ENCODE measurements at regions not wholly inside any gene's neighbourhood (a gene's known extent, or its start where the extent isn't known, plus 50 kb on each side); places are given as distances from the start of the nearest gene placed in this dataset.
"Not testable (repeated sequence)": the region's sequence is repeated elsewhere in the genome, so short reads cannot be mapped to it uniquely, and the experiment has no call there.

GRCh38 chr3:177852001-177852807, 654.9 kb upstream of the TBL1XR1 start:
- DNase-seq: no peak
- Histone ChIP-seq H3K9me3 (no peaks in the 10 kb centered on the region), H3K4me3 (no peak overlapping the region), H3K4me1 (no peaks in the 10 kb centered on the region), H3K36me3 (ENCODE audit: low read depth, missing control alignments) (no peaks in the 10 kb centered on the region), H3K27ac (no peak overlapping the region), H3K27me3 (no peaks in the 10 kb centered on the region)
- intact Hi-C loops (cut with DNase I; ENCODE audit: low total_unique reads): no loop called here
- 60 to 62% methylated on average over 3 of the region's 3 CpGs for WGBS, 2 donors
- no peak for TF ChIP-seq CTCF (IDR thresholded peaks at IDR 0.05)
- TF ChIP-seq POLR2A (IDR thresholded peaks at IDR 0.05): no peak

DNA sequence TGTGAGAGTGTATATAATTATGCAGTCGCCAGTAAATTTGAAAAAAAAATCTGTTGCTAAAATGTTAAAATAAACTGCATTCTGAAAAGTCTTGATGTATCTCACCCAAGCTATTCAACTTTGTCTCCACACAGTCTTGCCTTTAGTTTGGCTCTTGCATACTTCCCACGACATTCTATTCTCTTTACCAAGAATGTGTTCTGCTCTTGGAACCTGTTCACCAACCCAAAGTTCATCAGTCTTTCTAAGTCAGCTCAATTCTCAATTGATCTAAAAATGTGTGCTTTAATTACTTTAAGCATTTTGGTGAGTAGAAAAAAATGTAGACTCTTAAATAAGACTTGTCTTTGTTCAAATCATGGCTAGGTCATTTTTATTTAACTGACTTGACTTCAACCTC, 657.7 kb upstream of the TBL1XR1 start:
- TF ChIP-seq CTCF (IDR thresholded peaks at IDR 0.05): no peak
- no peak for TF ChIP-seq POLR2A (IDR thresholded peaks at IDR 0.05)
- no peaks in the 10 kb centered on the region for H3K36me3 ChIP-seq (ENCODE audit: low read depth, missing control alignments)
- H3K27me3 ChIP-seq: no peaks in the 10 kb centered on the region
- intact Hi-C loops (cut with DNase I; ENCODE audit: low total_unique reads): no loop called here
- WGBS, 2 donors: 81 to 88% methylated on average over 2 of the region's 2 CpGs
- H3K4me1 ChIP-seq: no peaks in the 10 kb centered on the region
- no peak overlapping the region for H3K4me3 ChIP-seq
- no peaks in the 10 kb centered on the region for H3K9me3 ChIP-seq
- no peak for DNase-seq
- H3K27ac ChIP-seq: no peak overlapping the region

DNA sequence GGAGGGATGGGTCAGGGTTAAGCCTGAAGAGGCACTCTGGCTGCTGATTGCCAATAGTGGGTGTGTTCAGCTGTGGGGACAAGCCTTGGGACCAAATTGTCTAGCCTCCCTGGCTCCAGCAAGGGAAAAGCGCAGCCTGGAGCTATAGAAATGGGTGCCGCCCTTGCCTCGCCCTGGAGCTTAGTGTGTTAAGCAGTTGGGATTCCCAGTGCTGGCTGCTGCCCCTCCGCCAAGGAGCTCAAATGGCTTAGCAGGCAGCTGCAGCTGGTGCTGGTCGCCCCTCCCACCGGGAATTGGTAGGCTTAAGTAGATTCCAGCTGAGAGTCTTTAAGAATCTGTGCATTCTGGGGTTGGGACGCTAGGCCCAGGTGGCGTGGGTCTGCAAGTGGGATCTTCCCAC, 662.9 kb upstream of the TBL1XR1 start:
- Histone ChIP-seq H3K27me3 (no peaks in the 10 kb centered on the region), H3K4me3 (no peak overlapping the region), H3K36me3 (ENCODE audit: low read depth, missing control alignments) (no peaks in the 10 kb centered on the region), H3K9me3 (no peaks in the 10 kb centered on the region), H3K27ac (no peak overlapping the region), H3K4me1 (no peaks in the 10 kb centered on the region)
- TF ChIP-seq POLR2A (IDR thresholded peaks at IDR 0.05) (no peak), CTCF (IDR thresholded peaks at IDR 0.05) (no peak)
- intact Hi-C loops (cut with DNase I; ENCODE audit: low total_unique reads): no loop called here
- no peak for DNase-seq
- WGBS, 2 donors: 80 to 94% methylated on average over 1 to 8 of the region's 8 CpGs

- Histone ChIP-seq H3K27ac (no peak overlapping the region), H3K4me1 (no peaks in the 10 kb centered on the region), H3K27me3 (no peaks in the 10 kb centered on the region), H3K4me3 (no peak overlapping the region), H3K9me3 (no peaks in the 10 kb centered on the region), H3K36me3 (ENCODE audit: low read depth, missing control alignments) (no peaks in the 10 kb centered on the region)
- no peak for DNase-seq
- no peak for TF ChIP-seq CTCF (IDR thresholded peaks at IDR 0.05)
- no peak for TF ChIP-seq POLR2A (IDR thresholded peaks at IDR 0.05)
- intact Hi-C loops (cut with DNase I; ENCODE audit: low total_unique reads): no loop called here
Observed at GRCh38 chr3:177862962-177863491, 665.7 kb upstream of the TBL1XR1 start.

GRCh38 chr3:177871267-177871666, 665.0 kb upstream of the KCNMB2 start:
- H3K9me3 ChIP-seq; DNase-seq; H3K27ac ChIP-seq; H3K4me3 ChIP-seq; H3K27me3 ChIP-seq; H3K4me1 ChIP-seq; intact Hi-C loops (cut with DNase I; ENCODE audit: low total_unique reads); H3K36me3 ChIP-seq (ENCODE audit: low read depth, missing control alignments): not testable (repeated sequence)
- 91 to 98% methylated on average over 3 of the region's 3 CpGs for WGBS, 2 donors

Data from testis (tissue), 2 donors.